ENCODE measurements at regions not wholly inside any gene's neighbourhood (a gene's known extent, or its start where the extent isn't known, plus 50 kb on each side); places are given as distances from the start of the nearest gene placed in this dataset.
A peak's percentile ranks its signal among the peaks of the same experiment; 100 is the strongest.

- no peak for DNase-seq (ENCODE audit: low read depth, low spot score)
Measured at GRCh38 chr12:91586015-91586414, 403.4 kb upstream of the DCN start.

- no peak for DNase-seq (ENCODE audit: low read depth, low spot score)
Measured at GRCh38 chr12:91582811-91583210, 400.2 kb upstream of the DCN start.

DNA sequence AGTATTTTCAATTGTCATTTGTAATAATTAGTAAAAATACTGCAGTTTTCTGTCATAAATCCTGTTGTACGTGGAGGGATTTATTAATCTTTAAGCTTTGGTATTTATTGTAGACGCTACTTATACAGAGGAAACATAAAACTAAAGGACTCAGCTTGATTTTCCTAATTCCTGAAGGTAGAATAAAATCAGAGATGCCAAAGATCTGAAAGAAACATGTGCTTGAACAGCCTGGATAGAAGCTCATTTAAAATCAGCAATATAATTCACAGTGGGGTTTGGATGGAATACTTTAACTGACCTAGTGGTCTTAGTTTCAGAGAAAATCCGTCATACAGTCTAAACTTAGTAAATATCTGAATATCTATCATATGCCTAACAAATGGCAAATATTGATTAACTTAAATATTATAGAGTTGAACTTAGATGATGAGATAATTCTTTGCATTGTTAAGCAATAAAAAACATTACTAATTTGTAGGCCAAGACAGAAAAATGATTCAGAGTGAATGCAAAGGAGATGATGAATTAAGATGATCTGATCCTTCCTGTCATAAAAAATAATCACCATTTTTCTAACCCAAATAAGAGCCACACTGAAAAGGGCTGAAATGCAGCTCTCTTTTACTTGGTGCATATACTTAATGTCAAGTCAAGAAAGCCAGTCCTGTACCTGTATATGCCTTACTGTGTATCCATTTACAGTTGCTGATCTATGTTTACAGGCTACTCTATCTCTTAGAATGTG lies 397.1 kb upstream of the DCN start:
- no peak for DNase-seq (ENCODE audit: low read depth, low spot score)

DNA sequence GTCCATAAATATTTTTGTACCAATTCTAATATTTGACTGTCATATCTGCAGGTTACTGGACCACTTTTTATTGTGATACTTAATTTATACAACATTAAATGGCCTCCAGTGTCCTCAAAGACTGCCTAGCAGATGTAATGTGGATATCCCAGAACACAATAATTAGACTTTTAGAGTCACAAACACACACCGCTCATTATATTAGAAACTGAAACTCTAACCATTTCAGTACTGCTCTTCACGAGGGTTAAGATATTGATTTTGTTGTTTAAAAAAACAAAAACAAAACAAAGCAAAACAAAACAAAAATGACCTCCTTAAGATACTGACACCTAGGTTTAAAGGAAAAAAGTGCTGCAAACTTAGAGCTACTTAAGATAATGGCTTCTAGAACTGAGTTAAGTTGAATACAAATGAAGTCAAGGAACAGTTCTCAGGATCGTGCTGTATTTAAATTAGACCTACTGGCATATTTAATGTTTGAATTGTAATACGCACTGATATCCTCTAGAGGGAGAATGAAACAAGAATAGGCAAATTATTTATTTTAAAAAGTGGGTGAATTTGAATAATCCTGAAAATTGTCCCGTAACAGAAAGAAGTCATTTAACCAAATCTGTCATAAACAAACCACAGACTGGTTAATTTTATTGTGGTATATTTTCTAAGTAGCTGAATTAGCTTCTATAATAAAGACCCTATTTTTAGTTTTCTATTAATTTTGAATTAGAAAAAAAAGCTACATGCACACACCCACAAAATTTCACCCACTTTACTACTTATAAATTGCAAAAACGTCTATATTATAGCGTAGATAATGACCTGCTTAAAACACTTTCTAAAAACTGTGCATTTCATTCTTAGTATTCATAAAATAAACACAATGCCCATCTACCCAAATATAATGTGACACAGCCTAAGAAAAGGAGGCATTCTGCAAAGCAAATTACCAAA lies 395.2 kb upstream of the DCN start:
- DNase-seq (ENCODE audit: low read depth, low spot score) = no peak

DNA sequence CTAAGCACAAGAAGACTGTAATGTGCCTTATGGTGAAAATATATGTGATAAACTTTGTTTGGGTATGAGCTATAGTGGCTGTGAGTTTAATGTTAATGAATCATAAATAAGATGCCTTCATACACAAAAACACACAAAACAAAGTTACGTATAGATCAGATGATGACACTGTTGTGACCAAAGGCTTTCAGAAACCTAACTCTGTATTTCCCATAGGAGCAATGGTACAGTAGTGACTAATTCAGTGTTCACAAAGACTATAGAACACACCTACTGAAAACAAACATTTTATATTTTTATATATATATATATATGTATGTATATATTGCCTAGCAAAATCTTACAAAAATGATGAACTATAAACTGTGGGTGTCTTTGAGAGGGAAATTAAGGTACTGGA lies 393.8 kb upstream of the DCN start:
- no peak for DNase-seq (ENCODE audit: low read depth, low spot score)

DNA sequence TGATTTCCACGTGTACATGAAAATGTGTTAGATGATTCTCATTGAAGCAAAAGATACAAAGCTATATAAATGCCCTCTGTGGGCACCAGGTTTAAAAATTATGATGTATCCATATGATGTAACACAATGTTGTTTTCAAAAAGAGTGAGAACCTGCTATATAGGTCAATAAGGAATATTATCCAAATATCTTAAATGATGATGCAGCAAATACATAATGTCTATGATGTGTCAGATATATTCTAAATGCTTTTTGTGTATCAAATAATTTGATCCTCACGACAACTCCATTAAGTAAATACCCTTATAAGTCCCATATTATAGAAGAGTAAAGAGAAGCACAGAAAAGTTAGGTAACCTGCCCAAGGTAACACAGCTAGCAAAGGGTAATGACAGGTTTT lies 393.0 kb upstream of the DCN start:
- DNase-seq (ENCODE audit: low read depth, low spot score) = no peak

- no peak for DNase-seq (ENCODE audit: low read depth, low spot score)
Measured at GRCh38 chr12:91574975-91575374, 392.4 kb upstream of the DCN start.

DNA sequence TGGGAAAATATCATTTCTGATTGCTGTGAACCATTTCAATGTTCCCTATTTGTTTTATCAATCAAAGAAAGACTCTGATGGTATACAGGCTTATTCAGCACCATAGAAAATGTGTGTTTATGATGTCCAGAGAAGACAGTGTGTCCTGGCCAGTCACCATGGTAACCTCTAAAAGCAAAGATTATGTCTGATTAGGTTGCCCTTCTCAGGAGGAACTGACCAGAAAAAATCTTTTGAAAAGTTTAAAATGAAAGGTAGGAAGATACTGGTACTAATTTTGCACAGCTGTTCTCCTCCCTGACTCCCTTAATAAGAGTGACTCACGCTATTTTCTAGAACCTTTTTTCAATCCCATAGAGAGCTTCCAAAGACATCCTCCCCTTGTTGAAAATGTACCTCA lies 391.8 kb upstream of the DCN start:
- DNase-seq (ENCODE audit: low read depth, low spot score) = no peak

- DNase-seq (ENCODE audit: low read depth, low spot score) = no peak
Measured at GRCh38 chr12:91572869-91573268, 390.3 kb upstream of the DCN start.

DNA sequence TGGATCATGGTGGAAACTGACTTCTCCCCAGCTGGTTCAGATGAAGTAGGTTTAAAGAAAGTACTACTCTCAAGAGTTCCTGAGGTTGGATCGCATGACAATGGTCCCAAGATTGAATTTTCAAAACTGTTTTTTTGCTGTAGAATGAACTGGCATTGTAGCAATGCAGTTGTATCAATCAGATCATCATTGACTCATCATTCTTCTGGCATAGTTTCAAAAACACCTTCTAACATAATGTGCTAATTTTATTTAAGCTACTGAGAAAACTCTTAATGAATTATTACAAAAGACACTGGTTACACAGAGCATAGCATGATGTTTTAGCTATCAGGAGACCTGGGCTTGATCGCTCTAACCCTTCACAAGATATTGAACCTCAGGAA lies 384.5 kb upstream of the DCN start:
- DNase-seq (ENCODE audit: low read depth, low spot score) = no peak

DNA sequence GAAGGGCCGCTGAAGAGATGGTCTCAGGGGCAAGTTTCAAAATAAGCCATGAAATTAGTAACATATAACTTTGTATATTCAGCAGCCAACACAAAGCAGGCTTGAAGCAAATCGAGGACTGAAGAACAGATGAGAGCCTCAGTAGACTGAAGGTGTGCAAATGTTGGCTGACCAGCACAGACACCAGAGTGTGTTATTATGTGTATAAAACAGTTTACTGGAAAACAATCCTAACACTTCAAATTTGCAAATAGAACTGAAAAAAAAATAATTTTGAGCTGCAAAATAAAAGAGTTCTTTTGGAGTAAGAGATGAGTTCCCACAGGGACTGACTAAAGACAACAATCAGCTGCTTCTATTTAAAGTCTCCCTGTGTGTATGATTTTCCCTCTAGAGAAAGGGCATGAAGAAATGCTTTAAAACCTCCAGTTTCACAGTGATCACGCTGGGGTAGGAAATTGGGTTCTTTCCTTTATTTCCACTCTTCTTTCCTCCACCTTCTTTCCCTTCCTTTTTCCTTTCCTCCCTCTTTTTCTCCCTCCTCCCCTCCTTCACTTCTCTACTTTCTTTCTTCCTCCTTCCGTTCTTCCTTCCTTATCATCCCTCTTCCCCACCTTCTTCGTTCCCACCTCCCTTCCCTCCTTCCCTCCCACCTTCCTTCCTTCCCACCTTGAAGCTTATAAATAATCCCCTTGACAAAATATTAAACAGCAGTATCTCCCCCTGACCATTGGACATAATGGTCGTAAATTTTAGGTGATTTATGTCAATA lies 383.9 kb upstream of the DCN start:
- DNase-seq (ENCODE audit: low read depth, low spot score) = no peak

- DNase-seq (ENCODE audit: low read depth, low spot score) = no peak
Measured at GRCh38 chr12:91565846-91566245, 383.2 kb upstream of the DCN start.

DNA sequence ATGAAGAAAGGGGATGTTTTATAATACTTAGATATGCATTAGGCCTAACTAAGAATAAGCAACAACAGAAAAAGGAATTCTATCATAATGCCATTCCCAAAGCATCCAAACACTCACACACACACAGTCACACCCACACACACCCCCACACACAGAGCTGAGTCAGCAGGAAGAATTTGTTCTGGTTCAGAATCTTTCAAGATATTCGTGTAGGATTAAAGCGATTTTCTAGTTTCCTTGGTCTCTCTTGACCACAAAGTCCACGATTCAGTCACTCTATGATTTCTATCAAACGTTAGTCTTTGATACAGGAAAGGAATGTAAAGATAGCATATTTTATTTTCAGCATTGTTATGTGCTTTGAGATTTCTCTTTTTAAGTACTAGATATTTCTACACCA lies 382.6 kb upstream of the DCN start:
- DNase-seq (ENCODE audit: low read depth, low spot score) = no peak

DNA sequence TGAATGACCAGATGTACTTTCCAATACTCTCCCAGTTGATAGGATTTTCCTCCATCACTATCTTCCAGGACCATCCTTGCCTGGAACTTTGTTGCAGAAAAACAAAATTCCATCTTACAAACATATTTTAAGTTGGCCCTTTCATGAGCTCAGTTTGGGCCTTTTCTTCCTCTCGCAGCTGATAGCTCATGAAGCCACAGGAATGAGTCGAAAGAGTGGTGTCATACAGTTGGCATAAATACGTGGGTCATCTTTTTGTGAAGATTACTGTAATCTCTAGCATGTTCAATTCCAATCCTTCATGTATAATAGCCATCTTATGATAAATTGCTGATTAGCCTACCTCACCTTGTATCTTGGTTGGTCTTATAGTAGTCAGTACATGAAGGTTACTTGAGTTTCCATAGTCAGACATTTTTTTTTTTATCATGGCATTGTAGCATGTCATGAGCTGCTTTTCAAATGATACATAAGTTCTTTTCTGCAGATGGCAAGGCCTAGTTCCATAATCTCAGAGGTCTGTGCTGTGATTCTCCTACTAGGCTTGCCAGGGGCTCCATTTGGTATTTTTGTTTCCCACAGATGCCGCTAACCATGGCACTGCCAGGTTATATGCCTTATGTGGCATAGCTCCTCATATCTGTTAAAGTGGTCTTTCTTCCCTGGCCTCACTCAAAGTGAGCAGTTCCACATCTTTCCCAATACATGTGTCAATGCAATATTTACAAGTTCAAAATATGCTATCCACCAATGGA lies 380.6 kb upstream of the DCN start:
- no peak for DNase-seq (ENCODE audit: low read depth, low spot score)

GRCh38 chr12:91562476-91562875 lies 379.9 kb upstream of the DCN start:
- no peak for DNase-seq (ENCODE audit: low read depth, low spot score)

GRCh38 chr12:91561958-91562325 lies 379.3 kb upstream of the DCN start:
- no peak for DNase-seq (ENCODE audit: low read depth, low spot score)

- DNase-seq (ENCODE audit: low read depth, low spot score) = no peak
Measured at GRCh38 chr12:91561301-91561957, 378.8 kb upstream of the DCN start.

DNA sequence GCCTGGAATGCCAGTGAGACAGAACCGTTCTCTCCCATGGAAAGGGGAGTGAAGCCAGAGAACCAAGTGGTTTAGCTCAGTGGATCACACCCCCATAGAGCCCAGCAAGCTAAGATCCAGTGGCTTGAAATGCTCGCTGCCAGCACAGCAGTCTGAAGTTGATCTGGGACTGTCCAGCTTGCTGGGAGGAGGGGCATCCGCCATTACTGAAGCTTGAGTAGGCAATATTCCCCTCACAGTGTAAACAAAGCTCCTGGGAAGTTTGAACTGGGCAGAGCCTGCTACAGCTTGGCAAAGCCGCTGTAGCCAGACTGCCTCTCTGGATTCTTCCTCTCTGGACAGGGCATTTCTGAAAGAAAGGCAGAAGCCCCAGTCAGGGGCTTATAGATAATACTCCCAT lies 374.3 kb upstream of the DCN start:
- peak; percentile 9 for DNase-seq (ENCODE audit: low read depth, low spot score)

GRCh38 chr12:91555436-91556415 lies 373.1 kb upstream of the DCN start:
- no peak for DNase-seq (ENCODE audit: low read depth, low spot score)

GRCh38 chr12:91551927-91552326 lies 369.3 kb upstream of the DCN start:
- no peak for DNase-seq (ENCODE audit: low read depth, low spot score)
